Neutrophil (primary cell): ENCODE measurements at regions not wholly inside any gene's neighbourhood (a gene's known extent, or its start where the extent isn't known, plus 50 kb on each side); places are given as distances from the start of the nearest gene placed in this dataset.

Experiments
- H3K27ac ChIP-seq: fragments of 200-600 bp; sonication (generic); 2 replicates; pipeline ENCODE4 v1.5.1; 2016; ENCODE audit warnings: mild to moderate bottlenecking, moderate library complexity
- H3K27me3 ChIP-seq: fragments of 200-600 bp; sonication (generic); 2 replicates; pipeline ENCODE4 v1.6.0; 2016; ENCODE audit warnings: mild to moderate bottlenecking
- H3K36me3 ChIP-seq: fragments of 200-600 bp; sonication (generic); 2 replicates; pipeline ENCODE4 v1.5.1; 2017
- H3K4me1 ChIP-seq, 2 experiments: fragments of 200-600 bp in 1 of 2; sonication (generic) in 1 of 2; 1 replicate in 1 of 2; 2 replicates in 1 of 2; pipeline versions ENCODE4 v1.5.1 to v1.6.1; 2013 to 2016; ENCODE audit warnings: low read depth in 1 of 2, low read length in 1 of 2, mild to moderate bottlenecking in 1 of 2, moderate library complexity in 1 of 2; ENCODE audit not compliant: control insufficient read depth in 1 of 2, insufficient read depth in 1 of 2
- H3K4me3 ChIP-seq, 2 experiments: fragments of 200-600 bp in 1 of 2; sonication (generic) in 1 of 2; 1 replicate in 1 of 2; 2 replicates in 1 of 2; pipeline ENCODE4 v1.5.1; 2013 to 2016; ENCODE audit warnings: low read depth in 1 of 2, low read length in 1 of 2, mild to moderate bottlenecking in 1 of 2, moderate library complexity in 1 of 2
- H3K9me3 ChIP-seq: fragments of 200-600 bp; sonication (generic); 2 replicates; pipeline ENCODE4 v1.5.1; 2016
- TF ChIP-seq, protein P1 (sequence below): fragments of 200-600 bp; sonication (generic); IDR thresholded peaks from 2 replicates; pipeline ENCODE4 v1.5.1; 2016; ENCODE audit warnings: antibody characterized with exemption

DNA sequence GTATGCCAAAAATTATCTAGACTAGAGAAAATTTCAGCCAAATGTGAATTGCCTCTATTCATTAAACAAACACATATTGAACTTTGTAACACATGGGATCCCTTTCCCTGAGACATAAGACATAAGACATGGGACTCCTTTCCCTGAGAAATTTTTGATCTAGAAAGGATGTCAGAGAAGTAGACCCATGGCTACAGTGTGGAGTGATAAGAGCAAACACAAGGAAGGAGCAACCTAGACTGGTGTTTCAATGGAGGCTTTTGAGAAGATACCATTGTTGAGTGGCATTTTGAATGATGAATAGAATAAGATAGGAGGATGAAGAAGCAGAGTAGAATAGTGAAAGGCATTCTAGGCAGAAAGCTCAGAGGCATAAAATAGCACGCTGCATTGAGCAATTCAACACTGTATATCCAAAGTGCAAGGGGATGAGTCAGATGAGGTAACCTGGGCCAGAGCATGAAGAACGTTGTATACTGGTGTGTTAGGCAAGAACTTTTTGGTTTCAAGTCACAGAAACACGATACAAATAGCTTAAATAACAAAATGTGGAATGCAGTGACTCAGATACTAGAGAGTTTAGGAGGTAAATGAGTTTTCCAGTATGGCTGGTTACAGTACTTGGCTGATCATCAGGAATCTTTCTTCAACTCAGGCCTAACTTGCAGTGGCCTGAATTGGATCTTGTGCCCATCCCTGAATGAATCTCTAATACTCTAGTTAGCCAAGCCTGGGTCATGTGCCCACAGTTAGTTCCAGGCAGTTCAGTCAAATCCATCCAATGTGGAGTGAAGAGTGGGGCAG, 129.8 kb upstream of the TANK start:
- no peak overlapping the region for H3K27ac ChIP-seq

DNA sequence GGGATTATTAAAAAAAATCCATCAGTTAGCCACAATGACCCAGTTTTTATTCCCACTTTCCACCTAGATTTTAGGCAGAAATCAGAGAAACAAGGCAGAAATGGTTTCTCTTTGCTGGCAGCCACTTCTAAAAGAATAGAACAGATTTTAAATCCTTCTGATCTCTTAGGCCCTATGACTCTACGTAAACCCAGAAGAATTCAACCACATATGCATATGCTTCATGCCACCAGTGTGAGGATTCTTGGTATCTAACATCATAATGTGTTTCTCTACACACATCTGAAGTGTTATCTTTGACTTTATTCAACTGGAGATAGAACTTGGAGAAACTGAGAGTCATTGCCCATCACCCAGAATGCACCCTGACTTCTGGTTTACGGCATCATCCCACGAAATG, 128.7 kb upstream of the TANK start:
- Histone ChIP-seq H3K4me1 (no peaks in the 10 kb centered on the region), H3K4me3 (no peak overlapping the region), H3K27me3 (no peaks in the 10 kb centered on the region), H3K27ac (no peak overlapping the region), H3K36me3 (no peaks in the 10 kb centered on the region), H3K9me3 (no peaks in the 10 kb centered on the region)
- TF ChIP-seq, protein P1, sequence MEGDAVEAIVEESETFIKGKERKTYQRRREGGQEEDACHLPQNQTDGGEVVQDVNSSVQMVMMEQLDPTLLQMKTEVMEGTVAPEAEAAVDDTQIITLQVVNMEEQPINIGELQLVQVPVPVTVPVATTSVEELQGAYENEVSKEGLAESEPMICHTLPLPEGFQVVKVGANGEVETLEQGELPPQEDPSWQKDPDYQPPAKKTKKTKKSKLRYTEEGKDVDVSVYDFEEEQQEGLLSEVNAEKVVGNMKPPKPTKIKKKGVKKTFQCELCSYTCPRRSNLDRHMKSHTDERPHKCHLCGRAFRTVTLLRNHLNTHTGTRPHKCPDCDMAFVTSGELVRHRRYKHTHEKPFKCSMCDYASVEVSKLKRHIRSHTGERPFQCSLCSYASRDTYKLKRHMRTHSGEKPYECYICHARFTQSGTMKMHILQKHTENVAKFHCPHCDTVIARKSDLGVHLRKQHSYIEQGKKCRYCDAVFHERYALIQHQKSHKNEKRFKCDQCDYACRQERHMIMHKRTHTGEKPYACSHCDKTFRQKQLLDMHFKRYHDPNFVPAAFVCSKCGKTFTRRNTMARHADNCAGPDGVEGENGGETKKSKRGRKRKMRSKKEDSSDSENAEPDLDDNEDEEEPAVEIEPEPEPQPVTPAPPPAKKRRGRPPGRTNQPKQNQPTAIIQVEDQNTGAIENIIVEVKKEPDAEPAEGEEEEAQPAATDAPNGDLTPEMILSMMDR = no peak

More for the DNA sequence above, 129.8 kb upstream of the TANK start:
- H3K9me3 ChIP-seq = no peaks in the 10 kb centered on the region
- no peaks in the 10 kb centered on the region for H3K36me3 ChIP-seq
- no peak overlapping the region for H3K4me3 ChIP-seq
- H3K4me1 ChIP-seq = no peaks in the 10 kb centered on the region
- TF ChIP-seq, protein P1 = no peak
- H3K27me3 ChIP-seq = no peaks in the 10 kb centered on the region

DNA sequence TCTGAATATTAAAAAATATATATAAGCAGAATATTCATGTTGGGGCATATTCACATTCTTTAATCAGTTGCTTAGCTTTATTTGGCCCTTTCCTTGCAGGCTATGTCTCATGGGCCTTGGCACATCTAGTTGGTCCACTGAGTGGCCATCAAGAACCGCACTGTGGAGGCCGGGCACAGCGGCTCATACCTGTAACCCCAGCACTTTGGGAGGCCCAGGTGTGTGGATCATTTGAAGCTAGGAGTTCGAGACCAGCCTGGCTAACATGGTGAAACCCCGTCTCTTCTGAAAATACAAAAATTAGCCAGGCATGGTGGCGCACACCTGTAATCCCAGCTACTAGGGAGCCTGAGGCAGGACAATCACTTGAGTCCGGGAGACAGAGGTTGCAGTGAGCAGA, 127.6 kb upstream of the TANK start:
- Histone ChIP-seq H3K4me3 (no peak overlapping the region), H3K27me3 (no peaks in the 10 kb centered on the region), H3K4me1 (no peaks in the 10 kb centered on the region), H3K9me3 (no peaks in the 10 kb centered on the region), H3K27ac (no peak overlapping the region), H3K36me3 (no peaks in the 10 kb centered on the region)
- TF ChIP-seq, protein P1 = no peak

DNA sequence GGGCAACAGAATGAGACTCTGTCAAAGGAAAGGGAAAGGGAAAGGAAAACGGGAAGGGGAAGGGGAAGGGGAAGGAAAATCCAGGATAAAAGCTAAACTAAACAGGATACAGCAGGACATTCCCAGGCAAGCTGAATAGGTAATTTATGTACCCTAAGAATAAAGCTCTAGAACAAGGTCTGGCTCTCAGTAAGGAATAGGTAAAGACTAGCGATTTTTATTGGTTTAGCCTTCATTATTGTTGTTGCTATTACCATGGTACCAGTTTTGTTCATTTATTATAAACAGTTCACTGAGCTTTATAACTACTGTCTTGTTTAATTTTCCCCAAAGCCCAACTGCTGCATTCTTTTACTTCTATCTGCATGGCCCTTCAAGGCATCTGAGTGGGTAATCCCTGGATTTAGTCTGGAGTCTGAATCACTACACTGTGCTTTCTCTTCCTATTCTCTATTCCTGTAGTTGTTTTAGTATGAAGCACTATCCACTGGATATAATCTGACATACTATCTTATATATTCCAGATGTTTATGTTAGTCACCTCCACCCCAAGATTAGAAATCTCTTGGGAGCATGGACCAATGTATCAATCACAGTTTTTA, 127.1 kb upstream of the TANK start:
- Histone ChIP-seq H3K27me3 (no peaks in the 10 kb centered on the region), H3K9me3 (no peaks in the 10 kb centered on the region), H3K4me1 (no peaks in the 10 kb centered on the region), H3K27ac (no peak overlapping the region), H3K36me3 (no peaks in the 10 kb centered on the region), H3K4me3 (no peak overlapping the region)
- TF ChIP-seq, protein P1 = no peak

DNA sequence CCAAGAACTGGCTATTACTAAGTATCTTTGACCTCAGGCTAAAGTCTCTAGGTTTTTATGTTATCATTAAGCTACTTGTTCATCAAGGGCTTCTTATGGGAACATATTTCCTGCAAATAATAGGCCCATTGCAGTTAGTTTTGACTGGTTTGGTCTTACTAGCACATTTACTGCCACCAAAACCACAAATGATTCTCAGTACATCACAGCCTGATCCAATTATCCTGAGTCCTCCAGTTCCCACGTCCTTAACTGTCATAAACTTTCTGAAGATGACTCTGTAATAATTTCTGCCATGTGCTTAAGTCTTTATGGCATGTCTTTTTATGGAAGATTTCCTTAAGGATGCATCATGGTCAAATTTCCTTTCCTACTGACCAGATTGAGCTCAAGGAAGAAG, 123.3 kb upstream of the TANK start:
- no peaks in the 10 kb centered on the region for H3K9me3 ChIP-seq
- no peaks in the 10 kb centered on the region for H3K36me3 ChIP-seq
- H3K27ac ChIP-seq = no peak overlapping the region
- H3K27me3 ChIP-seq = no peaks in the 10 kb centered on the region
- H3K4me1 ChIP-seq = no peaks in the 10 kb centered on the region
- no peak overlapping the region for H3K4me3 ChIP-seq
- TF ChIP-seq, protein P1 = no peak
